PC-9 (cell line): ENCODE measurements at regions not wholly inside any gene's neighbourhood (a gene's known extent, or its start where the extent isn't known, plus 50 kb on each side); places are given as distances from the start of the nearest gene placed in this dataset.

ENCODE experiments used
- BruUV-seq: library from RNA; stranded (reverse); fragments of 400-500 nt; replicated peaks from 2 replicates; lab custom pipeline; 2021; lab: Mats Ljungman, UMichigan
- CTCF ChIA-PET: fragments of 300-600 bp; sonication (Branson Sonifier 250); formaldehyde crosslinking; loops from one replicate; lab custom pipeline; 2022; ENCODE audit warnings: antibody characterized with exemption; lab: Charles Lee
- POLR2A ChIA-PET: fragments of 300-600 bp; sonication (Branson Sonifier 250); formaldehyde crosslinking; loops from one replicate; lab custom pipeline; 2022; ENCODE audit warnings: antibody characterized with exemption; ENCODE audit not compliant: unreplicated experiment; lab: Charles Lee
- DNase-seq, 2 experiments: peaks; one replicate each; pipeline versions ENCODE4 v3.0.0 to v3.0.0-alpha.2; 2015 to 2022; ENCODE audit warnings: mixed read lengths in 1 of 2
- H2AFZ ChIP-seq: fragments of 200-600 bp; sonication (generic); 2 replicates; pipeline ENCODE4 v1.8.1; 2017; ENCODE audit warnings: antibody characterized with exemption
- H3F3A ChIP-seq: fragments of 200-600 bp; sonication (generic); 2 replicates; pipeline ENCODE4 v1.8.1; 2017; ENCODE audit warnings: antibody characterized with exemption, mild to moderate bottlenecking, low read depth; ENCODE audit not compliant: insufficient read depth
- H3K27ac ChIP-seq: fragments of 200-600 bp; sonication (generic); 2 replicates; pipeline ENCODE4 v1.6.1; 2016; ENCODE audit warnings: mixed run types
- H3K27me3 ChIP-seq: fragments of 200-600 bp; sonication (generic); 2 replicates; pipeline ENCODE4 v1.6.1; 2016; ENCODE audit warnings: low read depth, mixed run types; ENCODE audit not compliant: insufficient read depth
- H3K36me3 ChIP-seq: fragments of 200-600 bp; sonication (generic); 2 replicates; pipeline ENCODE4 v1.6.1; 2016; ENCODE audit warnings: low read depth, mixed run types
- H3K4me1 ChIP-seq: fragments of 200-600 bp; sonication (generic); replicated peaks from 2 replicates; pipeline ENCODE4 v1.6.1; 2016; ENCODE audit warnings: mixed run types; ENCODE audit not compliant: insufficient read depth
- H3K4me2 ChIP-seq: fragments of 200-600 bp; sonication (generic); 2 replicates; pipeline ENCODE4 v1.6.1; 2017; ENCODE audit warnings: mixed run types
- H3K4me3 ChIP-seq: fragments of 200-600 bp; sonication (generic); 2 replicates; pipeline ENCODE4 v1.6.1; 2016; ENCODE audit warnings: mixed run types
- H3K79me2 ChIP-seq: fragments of 200-600 bp; sonication (generic); 2 replicates; pipeline ENCODE4 v1.6.1; 2017; ENCODE audit warnings: low read depth, mixed run types
- H3K9me2 ChIP-seq: fragments of 200-600 bp; sonication (generic); 2 replicates; pipeline ENCODE4 v1.8.1; 2017; ENCODE audit warnings: mild to moderate bottlenecking; ENCODE audit not compliant: insufficient read depth
- H3K9me3 ChIP-seq: fragments of 200-600 bp; sonication (generic); 2 replicates; pipeline ENCODE4 v1.8.1; 2016; ENCODE audit warnings: low read depth; ENCODE audit not compliant: insufficient read depth
- H4K20me1 ChIP-seq: fragments of 200-600 bp; sonication (generic); 2 replicates; pipeline ENCODE4 v1.8.1; 2017; ENCODE audit not compliant: insufficient read depth
- CTCF ChIP-seq: fragments of 200-600 bp; sonication (generic); conservative IDR thresholded peaks from 2 replicates; pipeline ENCODE4 v1.6.1; 2017; ENCODE audit warnings: mixed run types, antibody characterized with exemption, mild to moderate bottlenecking, moderate library complexity
- EZH2 ChIP-seq: fragments of 200-600 bp; sonication (generic); IDR thresholded peaks from 2 replicates; pipeline ENCODE4 v1.8.0; 2017; ENCODE audit warnings: antibody characterized with exemption, low read depth
- intact Hi-C: fragments of 100-400 bp; cut with micrococcal nuclease; formaldehyde crosslinking; loops from one replicate; pipeline ENCODE4 v1.10.0; 2022; ENCODE audit not compliant: unreplicated experiment

- H3K4me3 ChIP-seq: no peak overlapping the region
- H3K79me2 ChIP-seq: no peaks in the 10 kb centered on the region
- TF ChIP-seq CTCF: no peak
- TF ChIP-seq EZH2: no peak
- H2AFZ ChIP-seq: no peak overlapping the region
- no peaks in the 10 kb centered on the region for H3F3A ChIP-seq
- H3K4me2 ChIP-seq: no peak overlapping the region
- no TSS peak for BruUV-seq
- H3K36me3 ChIP-seq: no peaks in the 10 kb centered on the region
- ChIA-PET POLR2A (no interaction called here), CTCF (no interaction called here)
- H3K9me3 ChIP-seq: 0 out of 2 replicates have a peak, but pooled peaks cover 10% of the 10 kb centered on the region
- 0 out of 2 replicates have a peak, but pooled peaks cover 5% of the 10 kb centered on the region for H3K9me2 ChIP-seq
- no peaks in the 10 kb centered on the region for H3K4me1 ChIP-seq
- DNase-seq: no peak
- no peaks in the 10 kb centered on the region for H4K20me1 ChIP-seq
- no peaks in the 10 kb centered on the region for H3K27me3 ChIP-seq
- no peak overlapping the region for H3K27ac ChIP-seq
- intact Hi-C loops: no loop called here
Observed at GRCh38 chr12:90290980-90291975, 582.6 kb upstream of the ATP2B1 start.

DNA sequence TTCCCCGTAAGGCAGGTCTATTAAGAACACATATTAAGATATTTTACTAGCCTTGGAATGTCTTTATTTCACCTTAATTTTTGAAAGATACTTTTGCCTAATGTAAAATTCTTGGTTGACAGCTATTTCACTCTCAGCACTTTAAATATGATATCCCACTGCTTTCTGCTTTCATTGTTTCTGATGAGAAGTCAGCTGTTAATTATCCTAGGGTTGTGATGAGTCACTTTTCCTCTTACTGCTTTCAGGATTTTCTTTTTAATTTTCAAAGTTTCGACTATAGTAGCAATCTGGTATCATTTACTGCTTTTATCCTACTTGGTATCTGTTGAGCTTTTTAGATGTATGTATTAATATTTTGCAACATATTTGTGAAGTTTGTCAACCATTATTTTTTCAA lies 578.9 kb upstream of the ATP2B1 start:
- no TSS peak for BruUV-seq

More for the DNA sequence above, 578.9 kb upstream of the ATP2B1 start:
- TF ChIP-seq CTCF: no peak
- no peak for TF ChIP-seq EZH2
- Histone ChIP-seq H3K9me2 (no peaks in the 10 kb centered on the region), H3K9me3 (0 out of 2 replicates have a peak, but pooled peaks cover 10% of the 10 kb centered on the region), H2AFZ (no peak overlapping the region), H3K4me2 (no peak overlapping the region), H3K27me3 (no peaks in the 10 kb centered on the region), H4K20me1 (no peaks in the 10 kb centered on the region), H3K4me3 (no peak overlapping the region), H3K27ac (no peak overlapping the region), H3K4me1 (no peaks in the 10 kb centered on the region), H3F3A (no peaks in the 10 kb centered on the region), H3K79me2 (no peaks in the 10 kb centered on the region), H3K36me3 (no peaks in the 10 kb centered on the region)
- ChIA-PET POLR2A (no interaction called here), CTCF (no interaction called here)
- DNase-seq: no peak
- intact Hi-C loops: no loop called here
